COR-L47 (cell line): ENCODE measurements at regions not wholly inside any gene's neighbourhood (a gene's known extent, or its start where the extent isn't known, plus 50 kb on each side); places are given as distances from the start of the nearest gene placed in this dataset.
"Not testable (repeated sequence)": the region's sequence is repeated elsewhere in the genome, so short reads cannot be mapped to it uniquely, and the experiment has no call there.

Experiments used
- DNase-seq: peaks from one replicate; lab custom pipeline; 2025; lab: John Stamatoyannopoulos, UW

DNA sequence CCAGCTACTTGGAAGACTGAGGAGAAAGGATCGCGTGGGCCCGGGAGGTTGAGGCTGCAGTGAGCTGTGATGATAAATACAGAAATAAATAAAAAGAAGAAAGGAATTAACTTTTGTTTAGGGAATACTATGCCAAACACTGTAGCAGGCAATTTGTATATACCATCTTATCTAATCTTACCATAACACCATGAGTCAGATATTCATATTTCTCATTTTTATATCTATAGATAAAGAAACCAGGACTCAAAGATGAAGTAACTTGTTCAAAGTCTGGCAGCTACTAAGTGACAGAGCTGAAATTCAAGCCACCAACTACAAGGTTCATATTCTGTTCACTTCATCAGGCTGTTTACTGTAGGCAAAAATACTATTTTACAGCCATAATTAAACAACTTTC, 119.2 kb upstream of the SLC39A10 start:
- DNase-seq: no peak

DNA sequence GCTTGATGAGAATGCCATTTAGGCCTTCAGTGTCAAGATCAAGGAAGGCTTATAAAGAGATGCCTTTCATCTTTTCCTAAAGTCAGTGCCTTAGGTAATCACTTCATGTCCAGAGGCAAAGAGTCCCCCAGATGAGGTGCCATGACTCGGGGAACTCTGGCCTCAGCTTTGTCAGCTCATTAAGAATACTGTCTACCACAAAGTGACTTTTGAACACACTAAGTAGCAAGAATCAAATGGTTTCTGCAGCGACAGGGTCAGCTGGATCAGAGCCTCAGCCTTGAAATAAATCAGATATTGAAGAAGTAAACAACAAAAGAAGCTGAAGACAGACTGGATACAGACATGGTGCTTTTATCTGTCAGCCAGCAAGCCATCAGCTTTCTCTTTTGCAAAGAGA, 120.1 kb upstream of the SLC39A10 start:
- DNase-seq: no peak

- DNase-seq: no peak
Measured at GRCh38 chr2:195535911-195536522, 121.0 kb upstream of the SLC39A10 start.

DNA sequence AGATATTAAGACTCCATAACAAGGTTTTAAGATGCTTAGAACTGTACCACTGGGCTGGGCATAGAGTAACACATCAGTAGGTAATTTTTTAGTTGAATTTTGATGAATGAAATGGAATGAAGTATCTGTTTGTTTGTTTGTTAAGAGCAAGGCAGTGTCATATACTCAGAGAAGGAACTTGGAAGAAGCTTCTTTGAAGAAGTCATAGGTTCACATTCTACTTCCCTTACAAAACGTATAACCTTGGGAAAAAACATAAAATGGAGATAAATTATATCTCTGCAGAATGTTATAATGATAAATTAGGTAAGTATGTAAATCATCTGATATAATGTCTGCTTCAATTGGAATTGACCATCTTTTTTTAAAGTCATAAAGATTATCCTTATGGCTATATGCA, 122.1 kb upstream of the SLC39A10 start:
- no peak for DNase-seq

- no peak for DNase-seq
Measured at GRCh38 chr2:195533771-195534642, 123.0 kb upstream of the SLC39A10 start.

DNA sequence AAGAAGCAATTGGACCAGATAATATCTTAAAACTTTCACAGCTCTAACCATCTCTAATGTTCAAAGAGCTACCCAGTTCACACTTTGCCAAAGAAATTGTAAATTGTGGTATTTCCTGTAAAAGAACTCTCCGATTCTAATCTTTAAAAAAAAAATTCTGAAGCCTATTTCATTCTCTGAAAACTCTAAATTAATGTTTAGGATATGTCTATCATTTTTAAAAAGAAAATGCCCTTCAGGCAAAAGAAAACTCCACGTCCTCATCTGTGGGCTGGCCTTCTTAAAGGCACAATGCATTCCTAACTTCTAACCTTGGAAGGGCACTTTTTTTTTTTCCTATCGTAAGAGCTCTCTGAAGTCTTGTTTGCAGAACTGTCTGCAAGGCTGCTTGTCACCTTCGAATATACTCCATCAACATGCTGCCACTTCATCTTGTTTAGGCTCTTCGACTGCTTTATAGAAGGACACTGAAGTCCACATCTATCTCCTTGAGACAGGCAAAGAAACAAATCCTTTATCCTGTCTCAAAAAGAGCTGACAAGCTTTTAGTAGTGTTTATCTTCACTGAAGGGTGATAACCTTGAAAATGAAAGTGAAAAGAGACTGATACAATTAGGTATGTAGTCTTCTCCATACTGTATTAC, 124.3 kb upstream of the SLC39A10 start:
- DNase-seq: no peak

GRCh38 chr2:195532255-195532627, 124.8 kb upstream of the SLC39A10 start:
- DNase-seq: no peak

- DNase-seq: no peak
Measured at GRCh38 chr2:195531754-195532153, 125.3 kb upstream of the SLC39A10 start.

GRCh38 chr2:195523242-195523641, 133.8 kb upstream of the SLC39A10 start:
- not testable (repeated sequence) for DNase-seq

DNA sequence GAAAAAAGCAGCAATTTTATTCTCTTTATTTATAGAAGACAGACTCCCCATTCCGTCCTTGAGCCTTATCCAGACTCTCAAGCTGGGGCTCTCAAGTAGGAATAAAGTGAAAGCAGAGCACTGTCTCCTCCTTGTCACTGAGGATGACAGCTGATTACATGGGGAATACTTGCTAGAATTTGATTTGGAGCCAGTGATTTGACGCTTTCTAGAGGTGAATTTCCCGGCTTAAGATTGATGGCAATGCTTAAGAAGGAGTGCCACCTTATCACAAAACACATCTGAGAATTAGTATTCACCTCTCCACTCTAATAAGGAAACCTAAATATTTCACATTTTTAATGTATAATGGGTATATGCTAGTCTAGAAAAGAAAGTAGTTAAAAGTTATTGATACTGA, 135.4 kb upstream of the SLC39A10 start:
- no peak for DNase-seq

DNA sequence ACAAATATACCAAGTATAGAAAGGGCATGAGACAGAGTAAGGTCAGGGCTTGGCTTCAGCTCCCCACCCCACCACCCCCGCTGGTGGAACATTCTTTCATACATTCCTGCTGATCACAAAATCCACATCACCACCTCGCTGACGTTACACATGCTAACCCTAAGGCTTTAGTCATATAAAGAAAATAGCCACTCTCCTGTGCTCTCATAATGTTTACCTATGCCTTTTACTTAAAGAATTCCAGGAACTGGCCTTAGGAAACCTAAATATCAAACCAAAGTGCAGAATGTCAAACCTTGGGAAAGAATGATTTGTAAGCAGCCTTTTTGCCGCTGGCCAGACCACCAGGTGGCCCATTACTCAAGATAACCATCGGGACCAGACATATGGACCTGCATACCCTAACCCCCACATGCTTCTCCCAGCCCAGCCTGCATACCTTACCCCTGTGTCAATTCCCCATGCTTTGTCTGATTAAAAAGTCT, 136.3 kb upstream of the SLC39A10 start:
- DNase-seq: no peak

DNA sequence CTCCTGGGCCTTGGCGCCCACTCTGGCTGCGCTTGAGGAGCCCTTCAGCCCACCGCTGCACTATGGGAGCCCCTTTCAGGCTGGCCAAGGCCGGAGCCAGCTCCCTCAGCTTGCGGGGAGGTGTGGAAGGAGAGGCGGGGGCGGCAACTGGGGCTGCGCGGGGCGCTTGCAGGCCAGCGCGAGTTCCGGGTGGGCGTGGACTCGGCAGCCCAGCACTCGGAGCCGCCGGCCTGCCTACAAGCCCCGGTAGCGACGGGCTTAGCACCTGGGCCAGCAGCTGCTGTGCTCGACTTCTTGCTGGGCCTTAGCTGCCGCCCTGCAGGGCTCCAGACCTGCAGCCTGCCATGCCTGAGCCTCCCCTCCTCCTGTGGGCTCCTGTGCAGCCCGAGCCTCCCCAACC, 141.5 kb upstream of the SLC39A10 start:
- no peak for DNase-seq

- no peak for DNase-seq
Measured at GRCh38 chr2:195514365-195514764, 142.7 kb upstream of the SLC39A10 start.

- DNase-seq: no peak
Measured at GRCh38 chr2:195513119-195513518, 143.9 kb upstream of the SLC39A10 start.

DNA sequence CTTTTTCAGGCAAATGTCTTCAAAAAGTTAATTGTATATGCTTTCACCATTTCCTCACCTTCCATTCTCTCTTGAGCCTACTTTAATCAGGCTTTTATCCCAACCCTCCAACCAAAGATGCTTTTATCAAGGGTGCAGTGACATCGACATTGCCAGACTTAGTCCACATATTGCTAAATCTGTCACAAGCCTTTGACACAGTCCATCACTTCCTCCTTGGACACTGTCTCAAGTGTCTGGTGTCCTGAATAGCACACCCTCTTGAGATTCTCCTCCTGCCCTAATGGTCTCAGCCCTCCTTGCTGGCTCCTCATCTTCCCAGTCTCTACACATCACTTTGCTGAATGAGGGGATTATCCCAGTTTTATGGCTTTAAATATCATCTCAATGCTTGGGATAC, 147.5 kb upstream of the SLC39A10 start:
- DNase-seq: no peak

GRCh38 chr2:195508139-195508455, 148.9 kb upstream of the SLC39A10 start:
- DNase-seq: no peak

DNA sequence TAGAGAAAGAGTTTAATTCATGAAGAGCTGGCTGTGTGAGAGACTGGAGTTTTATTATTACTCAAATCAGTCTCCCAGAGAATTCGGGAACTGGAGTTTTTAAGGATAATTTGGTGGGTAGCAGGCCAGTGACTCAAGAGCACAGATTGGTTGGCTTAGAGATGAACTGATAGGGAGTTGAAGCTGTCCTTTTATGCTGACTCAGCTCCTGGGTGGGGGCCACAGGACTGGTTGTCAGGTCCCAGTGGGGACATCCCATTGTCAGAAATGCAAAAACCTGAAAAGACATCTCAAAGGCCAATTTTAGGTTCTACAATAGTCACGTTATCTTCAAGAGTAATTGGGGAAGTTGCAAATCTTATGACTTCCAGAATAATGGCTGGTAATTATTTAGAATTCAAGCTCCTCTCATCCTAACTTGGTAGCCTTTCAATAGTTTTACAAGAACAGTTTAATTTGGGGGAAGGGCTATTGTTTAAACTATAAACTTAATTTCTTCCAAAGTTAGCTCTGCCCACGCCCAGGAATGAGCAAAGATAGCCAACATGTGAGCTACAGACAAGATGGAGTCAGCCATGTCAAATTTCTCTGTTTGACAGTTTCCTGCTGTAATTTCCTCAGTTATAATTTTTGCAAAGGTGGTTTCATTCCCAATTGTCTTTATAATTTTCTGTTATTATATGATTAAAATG, 149.4 kb upstream of the SLC39A10 start:
- no peak for DNase-seq

DNA sequence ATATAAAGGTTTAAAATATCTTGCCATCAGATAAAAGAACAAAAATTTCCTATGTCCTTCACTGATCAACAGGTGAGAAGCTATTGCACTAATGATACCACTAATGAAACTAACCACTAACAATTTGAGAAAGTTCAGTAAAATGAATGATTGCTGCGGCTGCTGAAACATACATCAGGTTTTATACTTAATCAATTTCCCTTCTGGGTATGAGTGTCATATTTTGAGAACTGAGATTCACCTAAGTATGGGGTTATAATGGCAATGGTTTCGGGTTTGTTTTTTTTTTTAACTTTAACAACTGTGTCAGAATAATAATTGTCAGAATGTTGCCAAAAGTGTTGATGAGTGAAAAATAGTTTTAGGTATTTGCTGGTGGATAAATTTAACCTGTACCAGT, 151.3 kb upstream of the SLC39A10 start:
- no peak for DNase-seq

- no peak for DNase-seq
Measured at GRCh38 chr2:195503208-195503607, 153.8 kb upstream of the SLC39A10 start.

DNA sequence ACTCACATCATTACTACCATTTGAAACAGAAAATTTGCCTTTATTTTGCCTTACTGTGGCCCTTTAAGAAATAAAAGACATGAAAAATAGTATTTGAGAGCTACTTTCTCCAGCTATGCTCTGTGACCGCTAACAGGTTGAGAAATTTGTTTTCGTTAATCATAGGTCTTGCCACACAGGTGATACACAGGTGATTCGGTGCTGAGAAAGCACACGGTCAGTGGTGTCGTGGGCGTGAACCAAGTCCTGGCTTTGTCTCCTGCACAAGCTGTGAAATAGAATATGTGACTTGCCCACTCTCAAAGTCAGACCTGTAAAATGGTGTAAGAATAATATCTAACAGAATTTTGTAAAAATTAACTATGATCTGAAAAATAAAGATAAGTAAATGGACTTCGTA, 155.3 kb upstream of the SLC39A10 start:
- no peak for DNase-seq

DNA sequence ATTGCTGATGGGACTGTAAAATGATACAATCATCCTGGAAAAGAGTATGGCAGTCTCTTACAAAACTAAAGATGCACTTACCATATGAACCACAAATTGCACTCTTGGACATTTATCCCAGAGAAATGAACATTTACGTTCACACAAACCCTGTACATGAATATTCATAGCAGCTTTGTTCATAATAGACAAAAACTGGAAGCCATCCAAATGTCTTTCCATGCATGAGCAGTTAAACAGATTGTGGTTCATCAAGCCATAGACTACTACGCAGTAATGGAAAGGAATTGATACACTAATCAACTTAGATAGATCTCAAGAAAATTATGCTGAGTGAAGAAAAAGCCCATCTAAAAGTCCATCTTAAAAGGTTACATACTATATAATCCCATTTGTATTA, 156.1 kb upstream of the SLC39A10 start:
- no peak for DNase-seq

GRCh38 chr2:195498839-195499490, 158.1 kb upstream of the SLC39A10 start:
- DNase-seq: no peak
